ENCODE measurements at regions not wholly inside any gene's neighbourhood (a gene's known extent, or its start where the extent isn't known, plus 50 kb on each side); places are given as distances from the start of the nearest gene placed in this dataset.

GRCh38 chr1:119275145-119276134, 93.1 kb upstream of the HAO2 start:
- peaks cover 3% of the 10 kb centered on the region; the same call in 1 of the 3 replicates for H3K4me1 Mint-ChIP-seq
- Histone ChIP-seq H3K27me3 (ENCODE audit: insufficient read depth) (no peaks in the 10 kb centered on the region), H3F3A (replicated peaks; ENCODE audit: low read depth) (no peaks in the 10 kb centered on the region), H3K9me2 (ENCODE audit: insufficient read depth) (no peaks in the 10 kb centered on the region), H3K4me2 (no peak overlapping the region), H3K27ac (ENCODE audit: low read depth) (no peak overlapping the region), H4K20me1 (replicated peaks; ENCODE audit: insufficient read depth) (no peaks in the 10 kb centered on the region), H3K36me3 (ENCODE audit: insufficient read depth) (no peaks in the 10 kb centered on the region), H3K79me2 (replicated peaks; ENCODE audit: insufficient read depth) (no peaks in the 10 kb centered on the region), H3K4me3 (no peak overlapping the region), H2AFZ (no peak overlapping the region), H3K4me1 (ENCODE audit: insufficient read depth) (no peaks in the 10 kb centered on the region)
- H3K9me3 Mint-ChIP-seq, result no peaks in the 10 kb centered on the region
- TF ChIP-seq NANOG (IDR thresholded peaks at IDR 0.05; ENCODE audit: borderline replicate concordance) (no peak), CTCF (conservative IDR thresholded peaks at IDR 0.05; ENCODE audit: low read depth in 2 of 2) (peak; percentile 89 to 99)
- TF ChIP-seq, protein P1, sequence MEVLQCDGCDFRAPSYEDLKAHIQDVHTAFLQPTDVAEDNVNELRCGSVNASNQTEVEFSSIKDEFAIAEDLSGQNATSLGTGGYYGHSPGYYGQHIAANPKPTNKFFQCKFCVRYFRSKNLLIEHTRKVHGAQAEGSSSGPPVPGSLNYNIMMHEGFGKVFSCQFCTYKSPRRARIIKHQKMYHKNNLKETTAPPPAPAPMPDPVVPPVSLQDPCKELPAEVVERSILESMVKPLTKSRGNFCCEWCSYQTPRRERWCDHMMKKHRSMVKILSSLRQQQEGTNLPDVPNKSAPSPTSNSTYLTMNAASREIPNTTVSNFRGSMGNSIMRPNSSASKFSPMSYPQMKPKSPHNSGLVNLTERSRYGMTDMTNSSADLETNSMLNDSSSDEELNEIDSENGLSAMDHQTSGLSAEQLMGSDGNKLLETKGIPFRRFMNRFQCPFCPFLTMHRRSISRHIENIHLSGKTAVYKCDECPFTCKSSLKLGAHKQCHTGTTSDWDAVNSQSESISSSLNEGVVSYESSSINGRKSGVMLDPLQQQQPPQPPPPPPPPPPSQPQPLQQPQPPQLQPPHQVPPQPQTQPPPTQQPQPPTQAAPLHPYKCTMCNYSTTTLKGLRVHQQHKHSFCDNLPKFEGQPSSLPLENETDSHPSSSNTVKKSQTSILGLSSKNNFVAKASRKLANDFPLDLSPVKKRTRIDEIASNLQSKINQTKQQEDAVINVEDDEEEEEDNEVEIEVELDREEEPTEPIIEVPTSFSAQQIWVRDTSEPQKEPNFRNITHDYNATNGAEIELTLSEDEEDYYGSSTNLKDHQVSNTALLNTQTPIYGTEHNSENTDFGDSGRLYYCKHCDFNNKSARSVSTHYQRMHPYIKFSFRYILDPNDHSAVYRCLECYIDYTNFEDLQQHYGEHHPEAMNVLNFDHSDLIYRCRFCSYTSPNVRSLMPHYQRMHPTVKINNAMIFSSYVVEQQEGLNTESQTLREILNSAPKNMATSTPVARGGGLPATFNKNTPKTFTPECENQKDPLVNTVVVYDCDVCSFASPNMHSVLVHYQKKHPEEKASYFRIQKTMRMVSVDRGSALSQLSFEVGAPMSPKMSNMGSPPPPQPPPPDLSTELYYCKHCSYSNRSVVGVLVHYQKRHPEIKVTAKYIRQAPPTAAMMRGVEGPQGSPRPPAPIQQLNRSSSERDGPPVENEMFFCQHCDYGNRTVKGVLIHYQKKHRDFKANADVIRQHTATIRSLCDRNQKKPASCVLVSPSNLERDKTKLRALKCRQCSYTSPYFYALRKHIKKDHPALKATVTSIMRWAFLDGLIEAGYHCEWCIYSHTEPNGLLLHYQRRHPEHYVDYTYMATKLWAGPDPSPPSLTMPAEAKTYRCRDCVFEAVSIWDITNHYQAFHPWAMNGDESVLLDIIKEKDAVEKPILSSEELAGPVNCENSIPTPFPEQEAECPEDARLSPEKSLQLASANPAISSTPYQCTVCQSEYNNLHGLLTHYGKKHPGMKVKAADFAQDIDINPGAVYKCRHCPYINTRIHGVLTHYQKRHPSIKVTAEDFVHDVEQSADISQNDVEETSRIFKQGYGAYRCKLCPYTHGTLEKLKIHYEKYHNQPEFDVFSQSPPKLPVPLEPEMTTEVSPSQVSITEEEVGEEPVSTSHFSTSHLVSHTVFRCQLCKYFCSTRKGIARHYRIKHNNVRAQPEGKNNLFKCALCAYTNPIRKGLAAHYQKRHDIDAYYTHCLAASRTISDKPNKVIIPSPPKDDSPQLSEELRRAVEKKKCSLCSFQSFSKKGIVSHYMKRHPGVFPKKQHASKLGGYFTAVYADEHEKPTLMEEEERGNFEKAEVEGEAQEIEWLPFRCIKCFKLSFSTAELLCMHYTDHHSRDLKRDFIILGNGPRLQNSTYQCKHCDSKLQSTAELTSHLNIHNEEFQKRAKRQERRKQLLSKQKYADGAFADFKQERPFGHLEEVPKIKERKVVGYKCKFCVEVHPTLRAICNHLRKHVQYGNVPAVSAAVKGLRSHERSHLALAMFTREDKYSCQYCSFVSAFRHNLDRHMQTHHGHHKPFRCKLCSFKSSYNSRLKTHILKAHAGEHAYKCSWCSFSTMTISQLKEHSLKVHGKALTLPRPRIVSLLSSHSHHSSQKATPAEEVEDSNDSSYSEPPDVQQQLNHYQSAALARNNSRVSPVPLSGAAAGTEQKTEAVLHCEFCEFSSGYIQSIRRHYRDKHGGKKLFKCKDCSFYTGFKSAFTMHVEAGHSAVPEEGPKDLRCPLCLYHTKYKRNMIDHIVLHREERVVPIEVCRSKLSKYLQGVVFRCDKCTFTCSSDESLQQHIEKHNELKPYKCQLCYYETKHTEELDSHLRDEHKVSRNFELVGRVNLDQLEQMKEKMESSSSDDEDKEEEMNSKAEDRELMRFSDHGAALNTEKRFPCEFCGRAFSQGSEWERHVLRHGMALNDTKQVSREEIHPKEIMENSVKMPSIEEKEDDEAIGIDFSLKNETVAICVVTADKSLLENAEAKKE (CRISPR knock-in tag; IDR thresholded peaks at IDR 0.05), result no peak
- no peak overlapping the region for H3K27ac Mint-ChIP-seq
- DNase-seq (ENCODE audit: low spot score) (peak; percentile 84), ATAC-seq (peak; percentile 93)
- H3K4me3 Mint-ChIP-seq, result no peak overlapping the region
- H3K36me3 Mint-ChIP-seq (ENCODE audit: low read depth), result no peaks in the 10 kb centered on the region
- H3K27me3 Mint-ChIP-seq (ENCODE audit: insufficient read depth, low read depth, poor library complexity), result peaks cover 3% of the 10 kb centered on the region

Measured in GM23338 (cell line).